Transverse colon (tissue), 4 donors: ENCODE measurements at regions not wholly inside any gene's neighbourhood (a gene's known extent, or its start where the extent isn't known, plus 50 kb on each side); places are given as distances from the start of the nearest gene placed in this dataset.

ENCODE experiments used
- EP300 ChIP-seq: sonication (generic); formaldehyde crosslinking; IDR thresholded peaks from one replicate; pipeline ENCODE4 v1.6.1; 2017; ENCODE audit warnings: antibody characterized with exemption, low read depth
- POLR2A ChIP-seq: fragments of 450-650 bp; IDR thresholded peaks from one replicate; pipeline ENCODE4 v1.6.1; 2016; ENCODE audit warnings: antibody characterized with exemption, mild to moderate bottlenecking, moderate library complexity
- POLR2AphosphoS5 ChIP-seq, 3 donors: sonication (generic); formaldehyde crosslinking; IDR thresholded peaks; one replicate each; pipeline ENCODE4 v1.6.1; 2016; ENCODE audit warnings: antibody characterized with exemption in 3 of 3
- TF ChIP-seq, protein P1 (sequence below), 5 experiments: fragments of 200-600 bp in 3 of 5; fragments of 450-650 bp in 2 of 5; sonication (generic) in 3 of 5; IDR thresholded peaks; 1 replicate in 2 of 5; 2 replicates in 3 of 5; pipeline ENCODE4 v1.5.1; 2016 to 2017; ENCODE audit warnings: antibody characterized with exemption in 5 of 5, inconsistent platforms in 3 of 5, mild to moderate bottlenecking in 2 of 5, moderate library complexity in 1 of 5

DNA sequence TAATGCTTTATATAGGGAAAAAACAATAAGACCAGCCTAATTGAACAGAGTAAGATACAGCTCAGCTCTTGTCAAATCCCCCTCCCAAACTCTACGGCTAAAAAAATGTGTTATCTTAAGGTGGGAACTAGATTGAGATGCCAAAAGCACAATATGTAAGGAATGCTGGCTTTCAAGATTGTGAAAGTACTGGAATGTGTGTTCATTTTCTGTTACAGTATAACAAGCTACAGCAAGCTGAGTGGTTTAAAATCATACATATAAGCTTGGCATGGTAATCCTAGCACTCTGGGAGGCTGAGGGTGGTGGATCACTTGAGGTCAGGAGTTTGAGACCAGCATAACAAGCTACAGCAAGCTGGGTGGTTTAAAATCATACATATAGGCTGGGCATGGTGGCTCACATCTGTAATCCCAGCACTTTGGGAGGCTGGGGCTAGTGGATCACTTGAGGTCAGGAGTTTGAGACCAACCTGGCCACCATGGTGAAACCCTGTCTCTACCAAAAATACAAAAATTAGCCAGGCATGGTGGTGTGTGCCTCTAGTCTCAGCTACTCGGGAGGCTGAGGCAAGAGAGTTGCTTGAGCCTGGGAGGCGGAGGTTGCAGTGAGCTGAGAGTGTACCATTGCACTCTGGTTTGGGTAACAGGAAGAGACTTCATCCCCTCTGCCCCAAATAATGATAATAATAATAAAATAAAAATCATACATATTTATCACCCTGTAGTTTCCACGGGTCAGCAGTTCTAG is 297.7 kb downstream of the DOK5 start:
- TF ChIP-seq POLR2AphosphoS5 (IDR thresholded peaks at IDR 0.05): no peak
- TF ChIP-seq EP300: no peak
- no peak for TF ChIP-seq POLR2A
- TF ChIP-seq, protein P1, sequence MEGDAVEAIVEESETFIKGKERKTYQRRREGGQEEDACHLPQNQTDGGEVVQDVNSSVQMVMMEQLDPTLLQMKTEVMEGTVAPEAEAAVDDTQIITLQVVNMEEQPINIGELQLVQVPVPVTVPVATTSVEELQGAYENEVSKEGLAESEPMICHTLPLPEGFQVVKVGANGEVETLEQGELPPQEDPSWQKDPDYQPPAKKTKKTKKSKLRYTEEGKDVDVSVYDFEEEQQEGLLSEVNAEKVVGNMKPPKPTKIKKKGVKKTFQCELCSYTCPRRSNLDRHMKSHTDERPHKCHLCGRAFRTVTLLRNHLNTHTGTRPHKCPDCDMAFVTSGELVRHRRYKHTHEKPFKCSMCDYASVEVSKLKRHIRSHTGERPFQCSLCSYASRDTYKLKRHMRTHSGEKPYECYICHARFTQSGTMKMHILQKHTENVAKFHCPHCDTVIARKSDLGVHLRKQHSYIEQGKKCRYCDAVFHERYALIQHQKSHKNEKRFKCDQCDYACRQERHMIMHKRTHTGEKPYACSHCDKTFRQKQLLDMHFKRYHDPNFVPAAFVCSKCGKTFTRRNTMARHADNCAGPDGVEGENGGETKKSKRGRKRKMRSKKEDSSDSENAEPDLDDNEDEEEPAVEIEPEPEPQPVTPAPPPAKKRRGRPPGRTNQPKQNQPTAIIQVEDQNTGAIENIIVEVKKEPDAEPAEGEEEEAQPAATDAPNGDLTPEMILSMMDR (IDR thresholded peaks at IDR 0.05): no peak
